ENCODE measurements at regions not wholly inside any gene's neighbourhood (a gene's known extent, or its start where the extent isn't known, plus 50 kb on each side); places are given as distances from the start of the nearest gene placed in this dataset.

GRCh38 chr5:8944005-8944404 lies 601.9 kb downstream of the SEMA5A start:
- intact Hi-C loops (cut with micrococcal nuclease; ENCODE audit: unreplicated experiment): no loop called here
- Mint-ChIP-seq H3K9me3 (ENCODE audit: unreplicated experiment) (peaks cover 21% of the 10 kb centered on the region), H3K27me3 (ENCODE audit: insufficient read depth, unreplicated experiment) (peaks cover 3% of the 10 kb centered on the region), H3K4me1 (ENCODE audit: low read depth, unreplicated experiment) (no peaks in the 10 kb centered on the region), H3K4me3 (ENCODE audit: unreplicated experiment) (no peak overlapping the region), H3K36me3 (ENCODE audit: insufficient read depth, unreplicated experiment) (no peaks in the 10 kb centered on the region), H3K27ac (ENCODE audit: unreplicated experiment) (no peak overlapping the region)
- DNase-seq: no peak
- H3K4me3 ChIP-seq (ENCODE audit: low read depth, low read length): no peak overlapping the region
- H3K9me3 ChIP-seq: no peaks in the 10 kb centered on the region
- CTCF ChIA-PET: no interaction called here
- POLR2A ChIA-PET: no interaction called here
- BruUV-seq (replicated peaks): no TSS peak
- H3K27me3 ChIP-seq (replicated peaks; ENCODE audit: control insufficient read depth, insufficient read depth, low read length): no peaks in the 10 kb centered on the region
- no peak for TF ChIP-seq CTCF (IDR thresholded peaks at IDR 0.05; ENCODE audit: insufficient read depth in 1 of 2, low read depth in 1 of 2, low read length in 1 of 2, severe bottlenecking in 1 of 2, unreplicated experiment in 1 of 2)
- H3K36me3 ChIP-seq (ENCODE audit: control insufficient read depth, insufficient read depth, low read length): no peaks in the 10 kb centered on the region
- no peaks in the 10 kb centered on the region for H3K4me1 ChIP-seq

- Histone ChIP-seq H3K36me3 (ENCODE audit: control insufficient read depth, insufficient read depth, low read length) (no peaks in the 10 kb centered on the region), H3K9me3 (no peaks in the 10 kb centered on the region), H3K4me1 (no peaks in the 10 kb centered on the region), H3K4me3 (ENCODE audit: low read depth, low read length) (no peak overlapping the region), H3K27me3 (replicated peaks; ENCODE audit: control insufficient read depth, insufficient read depth, low read length) (no peaks in the 10 kb centered on the region)
- no TSS peak for BruUV-seq (replicated peaks)
- intact Hi-C loops (cut with micrococcal nuclease; ENCODE audit: unreplicated experiment): no loop called here
- H3K27ac Mint-ChIP-seq (ENCODE audit: unreplicated experiment): no peak overlapping the region
- no peak for TF ChIP-seq CTCF (IDR thresholded peaks at IDR 0.05; ENCODE audit: insufficient read depth in 1 of 2, low read depth in 1 of 2, low read length in 1 of 2, severe bottlenecking in 1 of 2, unreplicated experiment in 1 of 2)
- H3K4me3 Mint-ChIP-seq (ENCODE audit: unreplicated experiment): no peak overlapping the region
- CTCF ChIA-PET: no interaction called here
- no peak for DNase-seq
- POLR2A ChIA-PET: no interaction called here
- H3K36me3 Mint-ChIP-seq (ENCODE audit: insufficient read depth, unreplicated experiment): no peaks in the 10 kb centered on the region
- H3K27me3 Mint-ChIP-seq (ENCODE audit: insufficient read depth, unreplicated experiment): peaks cover 3% of the 10 kb centered on the region
- no peaks in the 10 kb centered on the region for H3K4me1 Mint-ChIP-seq (ENCODE audit: low read depth, unreplicated experiment)
- H3K9me3 Mint-ChIP-seq (ENCODE audit: unreplicated experiment): peaks cover 7% of the 10 kb centered on the region
Measured at GRCh38 chr5:8945972-8946371, 599.9 kb downstream of the SEMA5A start.

GRCh38 chr5:8949908-8950307 lies 596.0 kb downstream of the SEMA5A start:
- H3K4me1 Mint-ChIP-seq (ENCODE audit: low read depth, unreplicated experiment): no peaks in the 10 kb centered on the region
- TF ChIP-seq CTCF (IDR thresholded peaks at IDR 0.05; ENCODE audit: insufficient read depth in 1 of 2, low read depth in 1 of 2, low read length in 1 of 2, severe bottlenecking in 1 of 2, unreplicated experiment in 1 of 2): no peak
- Histone ChIP-seq H3K9me3 (no peaks in the 10 kb centered on the region), H3K4me1 (no peaks in the 10 kb centered on the region), H3K27me3 (replicated peaks; ENCODE audit: control insufficient read depth, insufficient read depth, low read length) (no peaks in the 10 kb centered on the region), H3K4me3 (ENCODE audit: low read depth, low read length) (no peak overlapping the region), H3K36me3 (ENCODE audit: control insufficient read depth, insufficient read depth, low read length) (no peaks in the 10 kb centered on the region)
- H3K27ac Mint-ChIP-seq (ENCODE audit: unreplicated experiment): no peak overlapping the region
- CTCF ChIA-PET: no interaction called here
- BruUV-seq (replicated peaks): no TSS peak
- no peaks in the 10 kb centered on the region for H3K9me3 Mint-ChIP-seq (ENCODE audit: unreplicated experiment)
- no peak overlapping the region for H3K4me3 Mint-ChIP-seq (ENCODE audit: unreplicated experiment)
- H3K27me3 Mint-ChIP-seq (ENCODE audit: insufficient read depth, unreplicated experiment): peaks cover 4% of the 10 kb centered on the region
- intact Hi-C loops (cut with micrococcal nuclease; ENCODE audit: unreplicated experiment): no loop called here
- DNase-seq: no peak
- no peaks in the 10 kb centered on the region for H3K36me3 Mint-ChIP-seq (ENCODE audit: insufficient read depth, unreplicated experiment)
- POLR2A ChIA-PET: no interaction called here

Measured in Caco-2 (cell line).